HTR-8/SVneo (cell line): ENCODE measurements at regions not wholly inside any gene's neighbourhood (a gene's known extent, or its start where the extent isn't known, plus 50 kb on each side); places are given as distances from the start of the nearest gene placed in this dataset.

ENCODE experiments used
- DNase-seq: peaks from one replicate; pipeline ENCODE4 v3.0.0; 2011; ENCODE audit warnings: low spot score, mixed read lengths; ENCODE audit not compliant: insufficient read length
- FAIRE-seq: peaks from 2 replicates; lab custom pipeline; 2011; peaks lifted over from hg19 to GRCh38; lab: Jason Lieb, UNC

DNA sequence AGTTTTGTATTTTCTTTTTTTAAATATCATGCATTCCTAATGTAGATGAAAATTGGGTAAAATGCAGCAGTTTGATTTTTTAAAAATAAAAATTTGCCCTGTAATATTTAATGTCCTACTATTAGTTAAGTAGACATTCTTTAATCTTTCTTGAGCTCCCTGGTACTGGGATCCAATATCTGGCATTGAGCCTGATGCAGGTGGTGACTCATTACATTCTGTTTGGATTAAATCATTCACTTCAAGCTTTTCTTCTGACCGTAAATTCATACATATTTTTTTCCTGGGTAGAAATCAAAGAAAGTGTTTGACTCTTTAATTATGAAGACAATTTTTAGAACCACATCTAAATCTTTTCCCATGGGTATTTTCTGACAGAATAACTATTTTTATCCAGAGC lies 768.8 kb upstream of the SLC35B3 start:
- DNase-seq: peak; percentile 45

GRCh38 chr6:9200712-9201111 lies 765.4 kb upstream of the SLC35B3 start:
- no peak for DNase-seq
- no peak for FAIRE-seq

More for the DNA sequence above, 768.8 kb upstream of the SLC35B3 start:
- no peak for FAIRE-seq

DNA sequence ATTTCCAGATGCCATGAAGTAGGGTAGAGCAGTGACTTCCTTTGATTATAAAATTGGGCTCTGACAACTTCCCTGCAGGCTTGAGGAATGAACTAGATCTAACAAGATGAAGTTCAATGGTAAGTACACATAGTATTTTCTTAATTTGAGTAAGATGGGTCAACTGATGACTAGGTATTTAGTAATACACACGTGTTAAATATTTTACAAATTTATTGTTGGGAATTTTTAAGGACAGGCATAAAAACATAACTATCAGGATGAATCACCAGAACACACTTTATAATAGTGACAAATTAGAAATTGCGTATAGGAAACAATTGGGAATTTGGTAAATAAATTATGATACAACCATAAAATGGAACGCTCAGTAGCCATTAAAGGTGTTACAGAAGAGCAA lies 762.4 kb upstream of the SLC35B3 start:
- no peak for DNase-seq
- no peak for FAIRE-seq

DNA sequence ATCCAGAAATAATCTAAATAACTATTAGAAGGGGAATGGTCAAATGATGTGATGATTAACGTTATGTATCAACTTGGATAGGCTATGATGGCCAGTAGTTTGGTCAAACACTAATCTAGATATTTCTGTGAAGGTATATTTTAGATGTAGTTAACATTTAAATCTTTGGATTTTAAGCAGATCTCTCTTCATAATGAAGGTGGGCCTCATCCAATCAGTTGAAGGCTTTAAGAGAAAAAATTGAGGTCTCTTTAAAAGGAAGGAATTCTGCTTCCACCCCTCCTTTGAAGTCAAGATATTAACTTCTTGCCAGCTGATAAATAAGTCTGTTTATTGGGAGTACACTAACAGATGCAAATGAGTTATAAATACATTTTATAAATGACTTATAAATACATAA lies 760.0 kb upstream of the SLC35B3 start:
- FAIRE-seq: no peak
- DNase-seq: no peak

DNA sequence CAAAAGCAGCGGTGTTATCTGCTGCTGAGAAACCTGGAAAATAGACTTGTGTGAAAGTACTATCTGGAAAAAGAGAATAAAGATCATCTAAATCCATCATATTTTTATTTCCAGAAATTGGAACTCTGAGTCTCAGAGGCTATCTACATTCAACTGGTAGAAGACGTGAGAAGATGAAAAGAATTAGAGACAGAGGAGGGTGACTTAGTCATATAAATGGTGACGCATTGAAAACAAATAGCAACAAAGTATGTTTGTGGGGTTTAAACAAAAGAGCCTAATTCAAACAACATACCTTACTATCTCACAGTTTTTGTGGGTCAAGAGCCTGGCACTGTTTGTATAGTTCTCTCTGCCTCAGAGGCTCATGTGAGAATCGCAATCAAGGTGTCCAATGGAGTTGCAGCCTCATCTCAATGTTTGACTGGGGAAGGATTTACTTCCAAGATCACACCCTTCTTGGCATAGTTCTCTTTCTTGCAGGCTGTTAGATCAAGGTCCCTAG lies 757.1 kb upstream of the SLC35B3 start:
- DNase-seq (no peak), FAIRE-seq (no peak)

DNA sequence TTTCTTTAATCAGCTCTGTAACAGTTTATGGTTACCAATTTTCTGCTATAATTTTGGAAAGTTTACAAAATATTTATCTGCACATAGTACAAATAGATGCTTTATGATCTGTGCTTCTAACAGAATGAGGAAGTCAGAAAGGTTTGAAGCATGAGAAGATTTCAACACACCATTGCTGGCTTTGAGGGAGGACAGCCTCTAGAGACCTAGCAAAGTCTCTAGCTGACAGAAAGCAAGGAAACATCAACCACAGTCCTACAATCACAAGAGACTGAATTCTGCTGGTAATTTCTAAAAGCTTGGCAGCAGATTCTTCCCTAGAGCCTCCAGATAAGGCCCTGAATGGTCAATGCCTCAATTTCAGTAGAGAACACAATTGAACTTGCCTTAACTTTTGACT lies 750.8 kb upstream of the SLC35B3 start:
- DNase-seq (no peak), FAIRE-seq (no peak)

GRCh38 chr6:9178071-9178470 lies 742.7 kb upstream of the SLC35B3 start:
- DNase-seq: no peak
- no peak for FAIRE-seq

GRCh38 chr6:9173229-9173628 lies 737.9 kb upstream of the SLC35B3 start:
- no peak for FAIRE-seq

DNA sequence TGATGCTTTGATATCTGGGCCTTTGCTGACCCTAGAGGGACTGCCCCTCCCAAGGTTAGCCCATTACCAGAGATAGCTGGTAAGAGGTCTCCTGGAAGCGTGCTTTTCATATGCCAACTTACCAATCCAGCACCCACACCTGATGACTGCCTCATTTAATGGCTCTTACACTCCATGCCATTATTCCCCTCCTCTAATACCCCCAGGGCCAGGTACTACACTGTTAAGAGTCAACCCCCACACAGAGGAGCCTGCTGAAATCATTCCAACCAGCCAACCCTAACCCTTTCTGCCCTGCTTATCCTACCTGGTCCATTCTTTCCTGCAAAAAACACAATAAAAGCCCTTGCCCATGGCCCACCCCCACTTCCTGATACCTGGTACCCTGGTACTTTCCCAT lies 736.8 kb upstream of the SLC35B3 start:
- FAIRE-seq: no peak
- DNase-seq: no peak

More at GRCh38 chr6:9173229-9173628, 737.9 kb upstream of the SLC35B3 start:
- DNase-seq: no peak

DNA sequence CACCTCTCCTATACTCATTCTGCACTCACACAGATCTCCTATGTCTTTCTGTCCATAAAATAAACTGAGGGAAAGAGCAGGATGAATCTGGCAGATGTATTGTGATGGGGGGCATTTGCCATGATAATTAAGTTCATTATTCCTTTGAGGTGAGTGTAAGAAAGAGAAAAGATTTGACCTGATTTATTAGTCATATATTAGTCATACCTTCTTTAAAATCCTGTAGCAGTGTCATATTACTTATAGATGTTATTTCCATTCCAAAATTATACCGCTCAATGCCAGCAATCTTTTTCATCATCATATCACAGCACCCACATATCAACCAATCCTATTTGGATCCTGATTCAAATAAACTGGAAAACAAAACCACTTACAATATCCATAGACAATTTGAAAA lies 733.3 kb upstream of the SLC35B3 start:
- DNase-seq: no peak
- FAIRE-seq: no peak

- no peak for DNase-seq
- FAIRE-seq: no peak
Measured at GRCh38 chr6:9161731-9162130, 726.4 kb upstream of the SLC35B3 start.

DNA sequence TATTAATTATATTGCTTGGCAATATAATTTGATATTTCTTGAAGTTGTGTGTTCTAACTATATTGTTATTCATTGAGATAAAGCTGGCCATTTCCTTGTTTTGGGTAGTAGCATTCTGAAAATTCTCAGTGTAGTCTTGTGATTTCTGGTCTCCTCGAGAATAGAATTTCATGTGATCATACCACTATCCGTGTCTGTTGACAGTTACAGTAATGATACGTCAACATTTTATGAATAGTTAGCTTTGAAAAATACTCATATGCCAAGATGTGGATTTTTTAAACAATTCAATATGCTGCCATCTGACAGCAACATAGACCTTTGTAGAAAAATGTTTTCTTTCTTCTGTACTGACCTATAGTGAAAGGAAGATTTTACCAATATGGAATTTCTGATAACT lies 723.7 kb upstream of the SLC35B3 start:
- no peak for FAIRE-seq

DNA sequence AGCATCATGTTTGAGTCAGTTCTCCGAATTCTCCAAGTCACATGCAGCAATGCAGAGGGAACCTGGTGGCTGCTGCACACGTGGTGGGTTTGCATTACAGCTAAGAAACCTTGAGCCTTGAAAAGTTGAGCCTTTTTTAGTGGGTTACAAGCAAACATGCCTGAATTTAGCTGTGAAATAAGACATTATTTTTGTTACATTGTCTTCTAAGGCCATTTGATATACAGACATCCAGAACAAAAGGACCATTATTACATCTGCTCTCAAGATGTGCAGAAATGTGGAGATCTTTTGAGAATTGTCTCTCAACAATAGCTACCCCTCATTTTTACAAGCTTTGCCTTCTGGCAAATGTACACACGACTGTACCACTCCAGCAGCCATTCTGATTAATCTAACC lies 720.5 kb upstream of the SLC35B3 start:
- DNase-seq (no peak), FAIRE-seq (no peak)

More for the DNA sequence above, 723.7 kb upstream of the SLC35B3 start:
- no peak for DNase-seq

DNA sequence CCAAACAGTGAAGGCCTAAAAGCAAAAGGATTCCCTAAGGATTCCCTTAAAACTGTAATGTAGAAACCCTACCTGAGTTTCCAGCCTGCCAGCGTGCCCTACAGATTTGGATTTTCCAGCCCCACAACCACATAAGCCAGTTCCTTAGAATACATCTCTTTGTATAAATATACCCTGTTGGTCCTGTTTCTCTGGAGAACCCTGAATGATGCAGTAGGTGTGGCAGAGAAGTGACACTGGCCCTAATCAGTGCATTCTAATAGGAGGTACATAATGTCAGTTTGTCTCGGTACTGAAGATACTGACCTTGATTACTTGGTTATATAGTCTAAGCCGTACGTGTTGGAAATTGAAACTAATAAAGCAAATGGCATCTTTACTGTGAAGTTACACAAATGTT lies 707.8 kb upstream of the SLC35B3 start:
- DNase-seq: no peak
- no peak for FAIRE-seq

DNA sequence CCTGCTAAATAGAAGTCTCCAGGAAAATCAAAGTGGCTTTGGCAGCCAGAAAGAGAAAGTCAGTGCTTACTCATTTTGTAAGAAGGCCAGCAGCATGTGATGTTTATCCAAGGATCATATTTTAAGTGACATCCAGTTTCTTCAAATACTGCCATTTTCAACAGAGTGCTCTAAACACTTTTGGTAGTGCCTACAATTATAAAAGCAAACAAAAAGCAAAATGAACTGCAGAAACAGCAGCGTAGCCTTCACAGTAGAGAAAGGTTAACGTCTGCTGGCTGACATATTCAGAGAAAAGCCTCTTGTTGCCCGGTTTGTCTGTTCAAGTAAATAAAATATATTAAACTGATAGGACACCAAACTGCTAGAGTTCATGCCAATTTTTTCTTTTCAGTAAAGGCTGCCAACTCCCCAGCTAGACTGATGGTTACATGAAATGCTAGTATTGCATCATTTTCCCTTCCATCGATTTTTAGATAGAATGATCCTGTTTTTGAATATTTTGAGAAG lies 705.7 kb upstream of the SLC35B3 start:
- no peak for DNase-seq
- no peak for FAIRE-seq

DNA sequence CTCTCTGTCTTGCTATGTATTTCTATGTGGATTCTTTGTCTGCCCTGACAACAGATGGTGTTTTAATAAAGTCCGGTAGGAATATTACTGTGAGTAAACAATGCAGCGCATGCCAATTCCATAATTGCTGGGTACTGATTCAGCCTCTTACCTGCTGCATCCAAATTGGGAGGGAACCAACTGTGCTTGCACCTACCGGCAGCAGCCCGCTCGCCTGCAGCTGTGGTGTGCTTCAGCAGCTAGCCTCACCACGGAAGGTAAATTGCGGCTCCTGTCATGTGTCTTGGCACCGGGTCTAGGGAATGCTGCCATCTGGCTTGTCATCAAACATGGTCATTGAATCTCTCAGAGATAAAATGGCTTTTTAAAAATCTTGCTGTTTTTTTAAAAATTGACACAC lies 704.8 kb upstream of the SLC35B3 start:
- DNase-seq: no peak

DNA sequence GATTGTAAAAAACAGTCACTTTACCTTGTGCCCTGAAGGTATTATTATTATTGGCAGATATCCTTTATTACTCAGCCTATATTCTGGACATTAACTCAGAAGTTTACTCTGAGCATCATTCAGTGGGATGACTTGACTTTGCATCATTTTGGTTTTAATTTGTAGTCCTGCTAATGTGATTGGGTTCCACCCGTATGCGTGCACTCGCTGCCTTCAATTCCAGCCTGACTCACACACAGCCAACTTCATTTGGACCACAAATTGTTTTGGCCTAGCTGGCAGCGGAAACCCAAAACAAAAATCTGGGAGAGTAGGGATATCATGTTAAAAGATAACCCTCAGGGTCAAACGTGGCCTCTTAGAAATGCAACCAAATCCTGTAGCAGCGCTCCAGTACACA lies 704.4 kb upstream of the SLC35B3 start:
- DNase-seq (no peak), FAIRE-seq (no peak)

More for the DNA sequence above, 704.8 kb upstream of the SLC35B3 start:
- FAIRE-seq: peak; percentile 40

DNA sequence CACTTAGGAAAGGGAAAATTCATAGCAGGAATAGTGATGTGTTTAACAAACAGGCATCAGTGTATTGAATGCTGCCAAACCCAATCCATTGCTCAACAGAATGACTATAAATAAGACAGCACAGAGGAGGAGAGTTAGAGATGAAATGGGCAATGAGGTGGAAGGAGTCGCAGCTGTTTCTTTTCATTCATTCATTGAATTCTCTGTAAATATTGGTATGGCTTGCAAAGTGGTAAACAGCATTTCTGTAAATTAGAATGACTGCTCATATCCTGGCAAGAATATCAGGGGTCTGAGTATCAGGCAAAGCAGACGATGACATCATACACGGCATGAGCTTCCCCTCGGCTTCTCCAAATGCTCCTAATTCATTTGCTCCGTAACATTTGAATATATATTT lies 703.6 kb upstream of the SLC35B3 start:
- no peak for DNase-seq
- no peak for FAIRE-seq

DNA sequence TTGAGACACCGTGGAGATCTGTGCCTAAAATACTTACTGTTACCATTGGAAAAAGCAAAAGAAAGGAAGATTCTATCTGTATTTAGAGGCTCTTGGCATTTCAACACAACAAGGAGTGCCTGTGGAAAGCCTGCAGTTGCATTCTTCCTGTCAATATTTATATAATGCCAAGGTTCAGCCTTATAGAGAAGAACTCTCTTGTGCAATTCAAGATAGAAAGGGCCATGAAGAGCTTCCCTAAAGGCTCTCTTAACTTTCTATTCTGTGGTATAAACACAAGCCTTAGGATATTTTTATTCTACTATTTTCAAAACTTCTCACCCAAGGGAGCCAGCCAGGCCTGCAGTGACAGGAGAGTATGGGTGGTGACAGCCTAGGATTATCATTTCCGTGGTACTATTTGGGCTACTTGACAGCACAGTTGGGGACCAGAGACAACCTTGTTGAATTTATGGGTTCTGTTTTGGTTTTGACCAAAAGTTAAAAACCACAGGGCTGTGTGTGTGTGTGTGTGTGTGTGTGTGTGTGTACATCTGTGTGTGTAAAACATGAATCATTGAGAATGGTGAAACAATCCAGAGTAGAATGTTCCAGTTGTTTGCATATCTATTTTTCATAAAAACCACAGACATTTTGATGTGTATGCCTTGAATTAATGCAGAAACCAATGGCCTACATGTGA lies 700.9 kb upstream of the SLC35B3 start:
- FAIRE-seq (no peak), DNase-seq (no peak)

DNA sequence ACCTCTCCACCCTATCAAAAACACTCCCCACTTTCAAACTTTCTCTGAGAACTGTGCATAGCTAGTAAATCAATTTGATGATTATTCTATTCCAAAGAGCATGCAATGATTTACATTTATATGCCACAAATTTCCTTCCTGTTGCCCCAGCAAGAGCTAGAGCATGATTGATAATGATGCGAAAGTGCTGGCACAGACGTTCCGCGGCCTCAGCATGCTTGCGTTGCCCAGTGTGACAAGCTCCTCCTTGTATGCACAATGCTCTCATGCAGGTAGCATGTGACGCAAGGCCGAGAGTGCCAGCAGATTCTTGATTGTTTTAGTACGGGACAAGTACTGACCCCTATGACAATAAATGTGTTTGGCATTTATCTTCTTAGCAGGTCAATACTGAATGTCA lies 696.3 kb upstream of the SLC35B3 start:
- DNase-seq (no peak), FAIRE-seq (no peak)

DNA sequence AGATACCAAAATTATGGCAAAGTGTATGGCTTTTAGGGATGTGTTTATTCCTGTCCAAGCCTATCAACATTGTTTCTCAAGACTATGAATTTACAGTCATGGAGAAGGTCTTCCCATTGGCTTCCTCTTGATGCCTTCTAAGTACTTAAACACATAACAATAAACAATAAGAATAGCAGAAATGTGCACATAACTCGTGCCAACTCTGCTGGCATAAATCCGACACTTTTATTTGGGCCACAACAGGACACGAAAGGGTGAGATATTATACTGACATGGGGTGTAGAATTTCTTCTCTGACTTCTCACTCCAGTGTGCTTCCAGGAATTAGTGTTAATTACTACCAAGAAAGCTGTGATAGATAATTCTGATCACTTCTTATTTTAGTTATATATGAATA lies 695.9 kb upstream of the SLC35B3 start:
- FAIRE-seq: no peak

DNA sequence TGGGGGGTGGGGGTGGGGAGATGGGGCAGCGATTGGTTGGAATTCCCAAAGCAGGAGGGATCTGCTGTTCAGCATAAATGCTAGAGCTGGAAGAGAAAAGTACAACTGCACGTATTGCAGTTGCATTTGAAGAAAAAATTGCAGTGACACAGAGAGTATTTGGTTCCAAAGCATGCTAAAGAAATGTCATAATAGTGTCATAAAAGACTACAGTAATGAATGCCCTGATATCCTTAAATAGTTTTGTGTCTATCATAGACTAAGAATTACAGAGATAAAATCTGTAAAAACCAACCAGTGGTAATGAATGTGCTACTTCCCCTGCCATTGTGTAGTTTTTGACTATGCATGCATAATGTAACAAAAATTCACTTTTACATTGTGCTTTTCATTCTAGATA lies 693.6 kb upstream of the SLC35B3 start:
- DNase-seq (no peak), FAIRE-seq (no peak)

More for the DNA sequence above, 695.9 kb upstream of the SLC35B3 start:
- DNase-seq: no peak
